Caco-2 (cell line): ENCODE measurements at regions not wholly inside any gene's neighbourhood (a gene's known extent, or its start where the extent isn't known, plus 50 kb on each side); places are given as distances from the start of the nearest gene placed in this dataset.

Experiments used
- BruUV-seq: library from RNA; stranded (reverse); fragments of 400-500 nt; replicated peaks from 2 replicates; lab custom pipeline; 2021; lab: Mats Ljungman, UMichigan
- CTCF ChIA-PET: fragments of 300-600 bp; sonication (Branson Sonifier 250); formaldehyde crosslinking; loops from one replicate; lab custom pipeline; 2022; ENCODE audit warnings: antibody characterized with exemption; lab: Charles Lee
- POLR2A ChIA-PET: fragments of 300-600 bp; sonication (Branson Sonifier 250); formaldehyde crosslinking; loops from one replicate; lab custom pipeline; 2022; ENCODE audit warnings: antibody characterized with exemption; lab: Charles Lee
- DNase-seq, 2 experiments: peaks; one replicate each; pipeline versions ENCODE4 v3.0.0 to v3.0.0-alpha.2; 2020 to 2022
- H3K27me3 ChIP-seq: replicated peaks from 2 replicates; pipeline ENCODE4 v1.6.0; 2011; ENCODE audit warnings: low read length; ENCODE audit not compliant: control insufficient read depth, insufficient read depth
- H3K36me3 ChIP-seq: 2 replicates; pipeline ENCODE4 v1.5.1; 2011; ENCODE audit warnings: low read length; ENCODE audit not compliant: control insufficient read depth, insufficient read depth
- H3K4me1 ChIP-seq: fragments of 250-450 bp; sonication (Bioruptor Pico); 2 replicates; pipeline ENCODE4 v1.5.1; 2020; ENCODE audit warnings: mild to moderate bottlenecking
- H3K4me3 ChIP-seq: 2 replicates; pipeline ENCODE4 v1.5.1; 2011; ENCODE audit warnings: low read depth, mild to moderate bottlenecking, control low read depth, low read length
- H3K9me3 ChIP-seq: fragments of 250-450 bp; sonication (Bioruptor Pico); 2 replicates; pipeline ENCODE4 v1.5.1; 2020; ENCODE audit warnings: mild to moderate bottlenecking, moderate library complexity
- H3K27ac Mint-ChIP-seq: one replicate; pipeline ENCODE4 v1.8.0; 2022; ENCODE audit warnings: mixed read lengths; ENCODE audit not compliant: unreplicated experiment
- H3K27me3 Mint-ChIP-seq: one replicate; pipeline ENCODE4 v1.8.0; 2022; ENCODE audit warnings: mixed read lengths; ENCODE audit not compliant: insufficient read depth, unreplicated experiment
- H3K36me3 Mint-ChIP-seq: one replicate; pipeline ENCODE4 v1.8.0; 2022; ENCODE audit warnings: mild to moderate bottlenecking, mixed read lengths; ENCODE audit not compliant: insufficient read depth, unreplicated experiment
- H3K4me1 Mint-ChIP-seq: one replicate; pipeline ENCODE4 v1.8.0; 2022; ENCODE audit warnings: low read depth, mixed read lengths; ENCODE audit not compliant: unreplicated experiment
- H3K4me3 Mint-ChIP-seq: one replicate; pipeline ENCODE4 v1.8.0; 2022; ENCODE audit warnings: mild to moderate bottlenecking, moderate library complexity, mixed read lengths; ENCODE audit not compliant: unreplicated experiment
- H3K9me3 Mint-ChIP-seq: one replicate; pipeline ENCODE4 v1.8.0; 2022; ENCODE audit warnings: mixed read lengths; ENCODE audit not compliant: unreplicated experiment
- intact Hi-C: fragments of 100-400 bp; cut with micrococcal nuclease; formaldehyde crosslinking; loops from one replicate; pipeline ENCODE4 v1.10.0; 2022; ENCODE audit not compliant: unreplicated experiment
- TF ChIP-seq, protein P1 (sequence below), 2 experiments: fragments of 200-600 bp in 1 of 2; IDR thresholded peaks; 1 replicate in 1 of 2; 2 replicates in 1 of 2; pipeline versions ENCODE4 v1.5.1 to v1.8.0; 2011 to 2022; ENCODE audit warnings: antibody characterized with exemption in 1 of 2, control low read depth in 1 of 2, inconsistent platforms in 1 of 2, low read depth in 1 of 2, low read length in 1 of 2, mild to moderate bottlenecking in 1 of 2, moderate library complexity in 1 of 2; ENCODE audit not compliant: insufficient read depth in 1 of 2, severe bottlenecking in 1 of 2, unreplicated experiment in 1 of 2

DNA sequence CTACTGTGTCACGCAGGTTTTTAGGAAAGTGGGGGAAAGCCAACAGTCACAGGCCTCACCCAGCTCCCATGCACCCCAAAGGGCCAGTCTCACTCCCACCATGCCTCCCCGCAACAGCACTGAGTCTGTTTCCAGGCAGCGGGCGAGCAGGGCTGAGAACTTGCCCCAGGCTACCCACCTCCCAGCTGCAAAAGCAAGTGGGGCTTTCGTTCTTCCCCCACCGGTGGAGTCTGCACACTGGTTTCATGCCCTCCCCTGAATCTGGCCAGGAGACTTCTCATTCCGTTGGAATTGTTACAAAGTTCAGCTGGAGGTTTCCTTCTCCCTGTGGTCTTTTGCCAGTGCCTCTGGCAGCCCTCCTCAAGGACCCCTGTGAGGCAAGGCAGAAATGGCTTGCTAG, 53.6 kb upstream of the KCNJ15 start:
- BruUV-seq = no TSS peak
- TF ChIP-seq, protein P1, sequence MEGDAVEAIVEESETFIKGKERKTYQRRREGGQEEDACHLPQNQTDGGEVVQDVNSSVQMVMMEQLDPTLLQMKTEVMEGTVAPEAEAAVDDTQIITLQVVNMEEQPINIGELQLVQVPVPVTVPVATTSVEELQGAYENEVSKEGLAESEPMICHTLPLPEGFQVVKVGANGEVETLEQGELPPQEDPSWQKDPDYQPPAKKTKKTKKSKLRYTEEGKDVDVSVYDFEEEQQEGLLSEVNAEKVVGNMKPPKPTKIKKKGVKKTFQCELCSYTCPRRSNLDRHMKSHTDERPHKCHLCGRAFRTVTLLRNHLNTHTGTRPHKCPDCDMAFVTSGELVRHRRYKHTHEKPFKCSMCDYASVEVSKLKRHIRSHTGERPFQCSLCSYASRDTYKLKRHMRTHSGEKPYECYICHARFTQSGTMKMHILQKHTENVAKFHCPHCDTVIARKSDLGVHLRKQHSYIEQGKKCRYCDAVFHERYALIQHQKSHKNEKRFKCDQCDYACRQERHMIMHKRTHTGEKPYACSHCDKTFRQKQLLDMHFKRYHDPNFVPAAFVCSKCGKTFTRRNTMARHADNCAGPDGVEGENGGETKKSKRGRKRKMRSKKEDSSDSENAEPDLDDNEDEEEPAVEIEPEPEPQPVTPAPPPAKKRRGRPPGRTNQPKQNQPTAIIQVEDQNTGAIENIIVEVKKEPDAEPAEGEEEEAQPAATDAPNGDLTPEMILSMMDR (IDR thresholded peaks at IDR 0.05; ENCODE audit: insufficient read depth in 1 of 2, low read depth in 1 of 2, low read length in 1 of 2, severe bottlenecking in 1 of 2, unreplicated experiment in 1 of 2) = no peak
- no peaks in the 10 kb centered on the region for H3K4me1 Mint-ChIP-seq
- no peaks in the 10 kb centered on the region for H3K9me3 Mint-ChIP-seq
- Histone ChIP-seq H3K27me3 (no peaks in the 10 kb centered on the region), H3K9me3 (no peaks in the 10 kb centered on the region), H3K36me3 (no peaks in the 10 kb centered on the region), H3K4me1 (no peaks in the 10 kb centered on the region), H3K4me3 (no peak overlapping the region)
- DNase-seq = no peak
- H3K4me3 Mint-ChIP-seq = no peak overlapping the region
- H3K27me3 Mint-ChIP-seq = peaks cover 16% of the 10 kb centered on the region
- ChIA-PET POLR2A (no interaction called here), CTCF (no interaction called here)
- intact Hi-C loops = no loop called here
- H3K27ac Mint-ChIP-seq = no peak overlapping the region
- H3K36me3 Mint-ChIP-seq = no peaks in the 10 kb centered on the region

DNA sequence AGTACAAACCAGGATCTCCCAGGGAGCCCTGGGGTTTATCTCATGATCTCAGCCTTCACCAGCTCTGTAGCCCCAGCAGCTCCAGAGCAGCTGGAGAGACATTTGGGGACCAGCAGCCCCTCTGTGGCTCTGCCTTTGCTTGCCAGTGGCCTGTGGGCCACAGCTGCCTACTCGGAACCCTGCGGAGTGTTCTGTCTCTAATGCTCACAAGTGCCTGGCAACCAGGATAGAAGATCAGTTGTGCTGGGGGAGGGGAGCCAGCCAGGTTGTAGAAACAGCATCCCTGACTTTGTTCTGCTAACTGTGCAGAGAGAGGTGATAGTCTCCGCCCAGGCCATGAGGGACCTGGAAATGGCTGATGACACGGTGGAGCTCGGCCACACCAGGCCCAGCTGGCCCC, 50.9 kb upstream of the KCNJ15 start:
- intact Hi-C loops = no loop called here
- no peaks in the 10 kb centered on the region for H3K9me3 Mint-ChIP-seq
- H3K4me3 Mint-ChIP-seq = no peak overlapping the region
- no peaks in the 10 kb centered on the region for H3K36me3 Mint-ChIP-seq
- 0 out of 2 replicates have a peak, but pooled peaks cover 3% of the 10 kb centered on the region for H3K9me3 ChIP-seq
- H3K4me1 ChIP-seq = no peaks in the 10 kb centered on the region
- ChIA-PET CTCF (no interaction called here), POLR2A (no interaction called here)
- no peak overlapping the region for H3K27ac Mint-ChIP-seq
- no peaks in the 10 kb centered on the region for H3K36me3 ChIP-seq
- no peaks in the 10 kb centered on the region for H3K4me1 Mint-ChIP-seq
- TF ChIP-seq, protein P1 (IDR thresholded peaks at IDR 0.05; ENCODE audit: insufficient read depth in 1 of 2, low read depth in 1 of 2, low read length in 1 of 2, severe bottlenecking in 1 of 2, unreplicated experiment in 1 of 2) = no peak
- H3K27me3 ChIP-seq = no peaks in the 10 kb centered on the region
- DNase-seq = no peak
- peaks cover 23% of the 10 kb centered on the region for H3K27me3 Mint-ChIP-seq
- H3K4me3 ChIP-seq = no peak overlapping the region
- BruUV-seq = no TSS peak

DNA sequence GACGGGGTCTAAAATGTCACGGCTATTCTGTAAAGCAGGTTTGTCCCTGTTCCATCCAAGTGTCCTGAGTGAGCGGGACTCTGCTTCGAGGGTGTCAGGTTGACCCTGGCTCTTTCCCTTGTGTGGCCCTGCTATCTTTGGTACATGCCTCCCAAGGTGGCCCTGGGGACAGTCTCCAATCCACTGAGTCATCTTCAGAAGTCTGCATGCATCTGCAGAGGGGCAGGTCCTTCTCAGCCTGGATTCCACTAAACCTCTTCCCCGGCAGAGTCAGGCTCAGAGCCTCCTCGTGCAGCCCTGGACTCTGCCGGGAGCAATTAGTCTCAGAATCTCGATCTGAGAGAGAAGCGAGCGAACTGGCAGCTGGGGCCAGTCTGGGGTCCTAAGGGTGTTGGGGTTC, 50.1 kb upstream of the KCNJ15 start:
- CTCF ChIA-PET = no interaction called here
- intact Hi-C loops = no loop called here
- no peak overlapping the region for H3K4me3 ChIP-seq
- no peaks in the 10 kb centered on the region for H3K4me1 ChIP-seq
- no peak for DNase-seq
- H3K4me3 Mint-ChIP-seq = no peak overlapping the region
- H3K27ac Mint-ChIP-seq = no peak overlapping the region
- no peaks in the 10 kb centered on the region for H3K36me3 Mint-ChIP-seq
- H3K9me3 Mint-ChIP-seq = no peaks in the 10 kb centered on the region
- TF ChIP-seq, protein P1 (IDR thresholded peaks at IDR 0.05; ENCODE audit: insufficient read depth in 1 of 2, low read depth in 1 of 2, low read length in 1 of 2, severe bottlenecking in 1 of 2, unreplicated experiment in 1 of 2) = no peak
- H3K9me3 ChIP-seq = 0 out of 2 replicates have a peak, but pooled peaks cover 3% of the 10 kb centered on the region
- H3K27me3 Mint-ChIP-seq = peaks cover 25% of the 10 kb centered on the region
- POLR2A ChIA-PET = no interaction called here
- no peaks in the 10 kb centered on the region for H3K4me1 Mint-ChIP-seq
- H3K27me3 ChIP-seq = no peaks in the 10 kb centered on the region
- H3K36me3 ChIP-seq = no peaks in the 10 kb centered on the region
- no TSS peak for BruUV-seq
